ENCODE measurements at regions not wholly inside any gene's neighbourhood (a gene's known extent, or its start where the extent isn't known, plus 50 kb on each side); places are given as distances from the start of the nearest gene placed in this dataset.

- DNase-seq, result no peak
These were observed 121.9 kb upstream of the NECTIN1 start for GRCh38 chr11:119850822-119851409.

- DNase-seq, result no peak
These were observed 120.9 kb upstream of the NECTIN1 start for GRCh38 chr11:119849872-119850271.

- DNase-seq, result no peak
These were observed 118.9 kb upstream of the NECTIN1 start for GRCh38 chr11:119847853-119848252.

GRCh38 chr11:119846374-119846773 is 117.4 kb upstream of the NECTIN1 start:
- DNase-seq, result no peak

- no peak for DNase-seq
These were observed 116.8 kb upstream of the NECTIN1 start for GRCh38 chr11:119845756-119846155.

GRCh38 chr11:119845305-119845704 is 116.3 kb upstream of the NECTIN1 start:
- DNase-seq, result no peak

GRCh38 chr11:119844808-119845207 is 115.8 kb upstream of the NECTIN1 start:
- no peak for DNase-seq

- DNase-seq, result no peak
These were observed 114.9 kb upstream of the NECTIN1 start for GRCh38 chr11:119843877-119844276.

GRCh38 chr11:119842731-119843130 is 113.7 kb upstream of the NECTIN1 start:
- DNase-seq, result no peak

GRCh38 chr11:119839476-119840133 is 110.6 kb upstream of the NECTIN1 start:
- DNase-seq, result no peak

- DNase-seq, result no peak
These were observed 106.8 kb upstream of the NECTIN1 start for GRCh38 chr11:119835753-119836152.

- DNase-seq, result peak; percentile 74
These were observed 103.4 kb upstream of the NECTIN1 start for GRCh38 chr11:119832202-119832935.

- DNase-seq, result no peak
These were observed 102.0 kb upstream of the NECTIN1 start for GRCh38 chr11:119831011-119831410.

GRCh38 chr11:119830400-119830799 is 101.4 kb upstream of the NECTIN1 start:
- no peak for DNase-seq

GRCh38 chr11:119829402-119829801 is 100.4 kb upstream of the NECTIN1 start:
- DNase-seq, result no peak

- no peak for DNase-seq
These were observed 99.8 kb upstream of the NECTIN1 start for GRCh38 chr11:119828819-119829218.

GRCh38 chr11:119828006-119828405 is 99.0 kb upstream of the NECTIN1 start:
- no peak for DNase-seq

GRCh38 chr11:119827113-119827512 is 98.1 kb upstream of the NECTIN1 start:
- DNase-seq, result no peak

- DNase-seq, result no peak
These were observed 94.1 kb upstream of the NECTIN1 start for GRCh38 chr11:119823077-119823476.

- no peak for DNase-seq
These were observed 87.7 kb upstream of the NECTIN1 start for GRCh38 chr11:119816660-119817059.

- DNase-seq, result no peak
These were observed 85.8 kb upstream of the NECTIN1 start for GRCh38 chr11:119814766-119815165.

GRCh38 chr11:119810478-119811232 is 81.7 kb upstream of the NECTIN1 start:
- no peak for DNase-seq

GRCh38 chr11:119809346-119809745 is 80.3 kb upstream of the NECTIN1 start:
- DNase-seq, result no peak
